IPS-15b (cell line): ENCODE measurements at regions not wholly inside any gene's neighbourhood (a gene's known extent, or its start where the extent isn't known, plus 50 kb on each side); places are given as distances from the start of the nearest gene placed in this dataset.

Experiments
- H3K27me3 ChIP-seq: one replicate; pipeline ENCODE4 v1.6.1; 2013; ENCODE audit warnings: low read length; ENCODE audit not compliant: control insufficient read depth, insufficient read depth
- H3K36me3 ChIP-seq: one replicate; pipeline ENCODE4 v1.6.1; 2013; ENCODE audit warnings: low read length; ENCODE audit not compliant: control insufficient read depth, insufficient read depth
- H3K4me1 ChIP-seq: one replicate; pipeline ENCODE4 v1.6.1; 2013; ENCODE audit warnings: mild to moderate bottlenecking, low read length; ENCODE audit not compliant: control insufficient read depth, insufficient read depth
- H3K4me3 ChIP-seq: one replicate; pipeline ENCODE4 v1.5.1; 2013; ENCODE audit warnings: low read depth, low read length
- H3K9ac ChIP-seq: one replicate; pipeline ENCODE4 v1.6.1; 2013; ENCODE audit warnings: low read depth, mild to moderate bottlenecking, low read length
- H3K9me3 ChIP-seq: one replicate; pipeline ENCODE4 v1.6.1; 2013; ENCODE audit warnings: mild to moderate bottlenecking, low read length; ENCODE audit not compliant: control insufficient read depth, insufficient read depth

DNA sequence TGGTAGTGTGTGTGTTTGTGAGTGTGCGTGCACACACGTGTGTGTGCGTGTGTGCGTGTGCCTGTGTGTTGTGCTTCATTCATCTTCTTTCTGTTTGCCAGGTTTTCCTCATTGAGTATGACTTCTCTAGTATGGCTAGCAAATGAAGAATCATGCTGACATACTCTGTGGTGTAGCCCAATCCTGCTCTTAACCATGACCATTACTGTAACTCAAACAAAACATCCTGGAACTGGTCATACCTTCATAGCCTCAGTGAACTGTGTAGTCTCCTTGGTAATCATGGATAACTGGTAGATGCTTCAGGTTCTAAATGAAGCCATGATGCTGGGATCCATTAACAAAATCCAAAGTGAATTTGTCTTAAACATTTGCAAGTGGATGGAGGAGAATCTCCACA is 1117.7 kb downstream of the BCL11B start:
- no peaks in the 10 kb centered on the region for H3K27me3 ChIP-seq

DNA sequence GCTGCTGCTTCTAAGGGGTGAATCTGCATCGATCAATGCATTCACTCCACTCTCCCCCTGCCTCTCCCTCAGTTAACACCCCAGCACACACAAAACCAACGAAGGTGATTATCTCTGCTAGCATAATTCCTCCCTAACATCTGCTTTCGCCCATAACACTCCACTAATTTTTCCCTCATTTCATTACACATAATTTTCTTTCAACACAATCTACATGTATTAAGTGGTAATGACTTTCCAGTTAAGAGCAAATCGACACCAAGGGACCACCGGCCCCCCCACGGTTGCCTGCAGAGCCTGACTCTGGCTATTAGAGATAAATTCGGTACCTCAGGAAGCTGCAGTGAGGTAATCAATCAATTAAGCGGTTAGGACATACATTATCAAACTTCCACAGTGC is 1115.6 kb downstream of the BCL11B start:
- H3K36me3 ChIP-seq = no peaks in the 10 kb centered on the region
- H3K4me3 ChIP-seq = no peak overlapping the region
- H3K4me1 ChIP-seq = no peaks in the 10 kb centered on the region
- no peaks in the 10 kb centered on the region for H3K9me3 ChIP-seq
- H3K9ac ChIP-seq = no peak overlapping the region
- H3K27me3 ChIP-seq = no peaks in the 10 kb centered on the region

More for the DNA sequence above, 1117.7 kb downstream of the BCL11B start:
- H3K4me1 ChIP-seq = no peaks in the 10 kb centered on the region
- no peak overlapping the region for H3K4me3 ChIP-seq
- no peak overlapping the region for H3K9ac ChIP-seq
- H3K36me3 ChIP-seq = no peaks in the 10 kb centered on the region
- no peaks in the 10 kb centered on the region for H3K9me3 ChIP-seq

DNA sequence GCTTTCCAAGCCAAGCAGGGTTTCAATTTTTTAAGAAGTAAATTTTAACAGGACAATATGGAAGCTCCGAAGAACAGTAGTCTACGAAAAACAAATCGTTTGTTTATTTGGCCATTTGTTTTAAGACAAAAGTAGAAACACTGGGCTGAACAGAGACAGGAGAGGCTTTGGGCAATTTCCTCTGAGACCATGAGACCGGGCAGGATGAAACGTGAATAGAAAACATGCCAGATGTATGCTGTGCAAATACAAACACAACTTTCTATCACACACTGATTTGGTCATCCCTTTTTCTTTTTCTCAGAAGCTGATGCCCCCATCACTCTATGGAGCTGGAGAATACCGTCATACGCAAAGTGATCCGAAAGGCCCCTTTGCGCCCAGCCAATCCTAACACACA is 1111.1 kb downstream of the BCL11B start:
- Histone ChIP-seq H3K9ac (no peak overlapping the region), H3K36me3 (no peaks in the 10 kb centered on the region), H3K9me3 (no peaks in the 10 kb centered on the region), H3K4me1 (no peaks in the 10 kb centered on the region), H3K27me3 (no peaks in the 10 kb centered on the region), H3K4me3 (no peak overlapping the region)

DNA sequence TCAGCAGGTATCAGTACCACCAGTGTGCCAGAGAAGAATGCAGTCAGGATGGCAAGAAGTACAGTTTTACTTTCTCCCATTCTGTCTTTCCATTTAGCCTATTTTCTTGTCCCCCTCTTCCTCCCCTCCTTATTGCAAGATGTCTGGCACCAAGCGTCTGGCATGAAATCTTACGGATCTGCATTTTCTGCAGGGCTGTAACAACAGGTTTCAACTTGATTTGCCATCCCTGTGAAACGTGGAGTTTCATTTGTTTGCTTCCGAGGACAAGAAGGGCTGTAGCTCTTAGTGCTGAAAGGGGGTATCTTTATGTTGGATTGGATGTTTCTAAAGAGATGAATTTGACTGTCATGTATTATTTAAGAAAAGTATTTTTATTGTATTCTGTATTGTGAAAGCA is 1110.6 kb downstream of the BCL11B start:
- Histone ChIP-seq H3K4me3 (no peak overlapping the region), H3K36me3 (no peaks in the 10 kb centered on the region), H3K9me3 (no peaks in the 10 kb centered on the region), H3K27me3 (no peaks in the 10 kb centered on the region), H3K9ac (no peak overlapping the region), H3K4me1 (no peaks in the 10 kb centered on the region)

DNA sequence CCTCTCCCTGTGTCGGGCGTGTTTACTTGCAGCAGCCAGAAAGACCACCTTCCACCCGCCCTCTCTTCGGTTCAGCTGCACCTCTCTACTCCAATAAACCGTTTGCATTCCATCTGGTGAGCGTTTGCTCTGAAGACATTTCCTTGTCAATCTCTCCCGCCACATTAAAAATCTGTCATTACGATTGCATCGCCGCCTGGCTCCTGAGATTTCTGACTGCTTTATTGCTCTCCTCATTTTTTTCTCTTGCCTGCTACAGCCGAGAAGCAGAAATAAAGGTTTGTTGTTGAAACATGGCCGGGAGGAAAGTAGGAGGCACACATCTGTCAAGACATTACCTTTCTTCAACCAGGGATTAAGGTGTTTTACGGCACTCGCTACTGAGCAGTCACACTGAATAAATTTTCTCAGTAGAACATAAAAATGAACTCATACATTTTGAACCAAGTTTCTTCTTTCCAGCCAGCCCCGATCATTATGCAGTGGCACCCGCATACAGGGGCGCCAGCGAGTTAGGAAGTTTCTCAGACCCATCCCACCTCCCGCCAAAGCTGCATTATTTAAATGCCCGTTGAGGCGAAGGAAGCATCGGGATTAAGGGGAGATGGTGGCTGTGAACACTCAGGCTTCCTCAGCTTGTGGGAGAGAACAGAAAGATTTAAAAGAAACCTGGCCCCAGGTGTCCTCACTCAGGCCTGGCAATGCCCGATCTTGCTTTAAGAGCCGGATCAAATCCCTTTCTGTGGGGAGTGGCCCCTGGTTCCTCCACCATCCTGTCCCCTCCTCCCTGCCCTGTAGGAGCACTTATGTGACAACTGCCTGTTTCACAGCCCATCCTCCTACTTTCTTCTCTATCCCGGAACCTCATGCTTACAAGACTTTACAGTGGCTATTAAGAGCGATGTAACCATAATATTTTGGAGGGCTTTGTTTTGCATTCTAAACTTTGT is 1108.9 kb downstream of the BCL11B start:
- Histone ChIP-seq H3K4me1 (no peaks in the 10 kb centered on the region), H3K9ac (no peak overlapping the region), H3K4me3 (no peak overlapping the region), H3K9me3 (no peaks in the 10 kb centered on the region), H3K27me3 (no peaks in the 10 kb centered on the region), H3K36me3 (no peaks in the 10 kb centered on the region)

DNA sequence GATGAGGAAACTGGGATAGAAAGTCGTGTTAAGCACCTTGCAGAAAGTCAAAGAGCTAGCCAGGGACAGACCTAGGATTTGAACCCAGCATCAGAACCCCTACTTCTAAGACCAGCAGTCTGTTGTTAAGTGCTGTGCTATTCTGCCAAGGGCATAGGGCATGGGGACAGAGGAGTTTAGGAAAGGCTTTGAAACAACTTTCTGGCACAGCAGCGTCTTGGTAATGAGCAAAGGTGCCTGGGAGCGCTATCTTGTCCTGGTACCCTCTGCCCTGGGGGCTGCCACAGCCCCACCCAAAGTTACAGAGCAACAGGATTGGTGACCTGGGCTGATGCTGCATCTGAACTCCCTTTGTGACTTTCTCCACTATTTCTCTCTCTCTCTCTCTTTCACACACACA is 1108.1 kb downstream of the BCL11B start:
- no peak overlapping the region for H3K4me3 ChIP-seq
- H3K27me3 ChIP-seq = no peaks in the 10 kb centered on the region
- H3K36me3 ChIP-seq = no peaks in the 10 kb centered on the region
- no peaks in the 10 kb centered on the region for H3K9me3 ChIP-seq
- H3K9ac ChIP-seq = no peak overlapping the region
- H3K4me1 ChIP-seq = no peaks in the 10 kb centered on the region

DNA sequence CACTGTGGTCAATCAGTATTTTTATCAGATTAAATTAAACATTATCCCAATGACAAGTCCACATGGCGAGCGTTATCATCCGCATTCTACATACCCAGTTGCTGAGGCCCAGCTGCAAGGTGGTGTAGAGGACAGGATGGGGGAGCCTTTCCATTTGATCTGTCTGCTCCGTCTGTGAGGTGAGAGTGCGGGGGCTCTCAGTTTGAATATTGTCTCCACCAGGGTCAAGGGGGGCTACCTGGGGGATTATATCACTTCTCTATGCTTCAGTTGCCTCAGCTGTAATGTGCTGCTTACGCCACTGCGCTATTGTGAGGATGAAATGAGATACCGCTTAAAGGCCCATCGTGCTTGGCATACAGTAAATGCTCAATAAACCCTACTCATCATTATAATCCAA is 1106.0 kb downstream of the BCL11B start:
- Histone ChIP-seq H3K36me3 (no peaks in the 10 kb centered on the region), H3K27me3 (no peaks in the 10 kb centered on the region), H3K4me1 (no peaks in the 10 kb centered on the region), H3K9ac (no peak overlapping the region), H3K4me3 (no peak overlapping the region), H3K9me3 (no peaks in the 10 kb centered on the region)

DNA sequence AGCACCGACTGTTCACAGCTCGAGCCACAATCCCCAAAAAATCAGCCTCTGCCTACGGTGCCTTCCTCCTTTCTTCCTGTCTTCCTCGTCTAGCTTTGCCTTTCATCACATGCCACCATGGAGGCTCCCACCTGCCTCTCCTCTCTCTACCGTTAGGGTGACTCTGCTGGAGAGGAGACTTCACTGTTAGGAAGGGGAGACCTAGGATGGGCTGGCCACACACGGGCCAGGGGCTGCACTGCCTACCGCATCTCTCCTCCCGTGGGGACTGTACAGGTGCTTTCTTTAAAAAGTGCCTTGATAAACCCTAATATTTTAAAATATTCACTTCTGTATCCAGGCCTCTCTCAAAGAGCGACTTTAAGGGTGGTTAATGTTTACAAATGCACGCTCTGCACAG is 1104.7 kb downstream of the BCL11B start:
- no peaks in the 10 kb centered on the region for H3K4me1 ChIP-seq
- H3K36me3 ChIP-seq = no peaks in the 10 kb centered on the region
- H3K4me3 ChIP-seq = no peak overlapping the region
- H3K9ac ChIP-seq = no peak overlapping the region
- H3K9me3 ChIP-seq = no peaks in the 10 kb centered on the region
- H3K27me3 ChIP-seq = no peaks in the 10 kb centered on the region

DNA sequence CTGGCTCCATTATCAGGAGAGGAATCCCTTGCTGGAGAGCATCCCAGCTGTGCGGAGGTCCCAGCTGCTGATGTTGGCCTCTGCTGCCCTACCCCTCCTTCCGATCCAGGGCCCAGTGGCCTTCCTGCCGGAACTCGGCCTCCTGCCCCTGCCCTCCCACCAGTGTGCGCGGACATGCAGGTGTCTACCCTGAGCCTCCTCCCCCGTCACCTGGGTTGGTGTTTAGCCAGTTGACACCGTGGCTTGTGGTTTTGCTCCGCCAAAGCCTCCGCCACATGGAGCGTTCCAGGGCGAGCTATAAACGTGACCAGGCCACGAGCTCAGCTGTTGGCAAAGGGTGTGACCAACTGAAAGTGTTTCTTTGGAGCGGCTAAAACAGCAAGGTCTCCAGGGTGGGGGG is 1104.3 kb downstream of the BCL11B start:
- no peaks in the 10 kb centered on the region for H3K36me3 ChIP-seq
- H3K9ac ChIP-seq = no peak overlapping the region
- H3K27me3 ChIP-seq = no peaks in the 10 kb centered on the region
- no peak overlapping the region for H3K4me3 ChIP-seq
- no peaks in the 10 kb centered on the region for H3K9me3 ChIP-seq
- no peaks in the 10 kb centered on the region for H3K4me1 ChIP-seq

DNA sequence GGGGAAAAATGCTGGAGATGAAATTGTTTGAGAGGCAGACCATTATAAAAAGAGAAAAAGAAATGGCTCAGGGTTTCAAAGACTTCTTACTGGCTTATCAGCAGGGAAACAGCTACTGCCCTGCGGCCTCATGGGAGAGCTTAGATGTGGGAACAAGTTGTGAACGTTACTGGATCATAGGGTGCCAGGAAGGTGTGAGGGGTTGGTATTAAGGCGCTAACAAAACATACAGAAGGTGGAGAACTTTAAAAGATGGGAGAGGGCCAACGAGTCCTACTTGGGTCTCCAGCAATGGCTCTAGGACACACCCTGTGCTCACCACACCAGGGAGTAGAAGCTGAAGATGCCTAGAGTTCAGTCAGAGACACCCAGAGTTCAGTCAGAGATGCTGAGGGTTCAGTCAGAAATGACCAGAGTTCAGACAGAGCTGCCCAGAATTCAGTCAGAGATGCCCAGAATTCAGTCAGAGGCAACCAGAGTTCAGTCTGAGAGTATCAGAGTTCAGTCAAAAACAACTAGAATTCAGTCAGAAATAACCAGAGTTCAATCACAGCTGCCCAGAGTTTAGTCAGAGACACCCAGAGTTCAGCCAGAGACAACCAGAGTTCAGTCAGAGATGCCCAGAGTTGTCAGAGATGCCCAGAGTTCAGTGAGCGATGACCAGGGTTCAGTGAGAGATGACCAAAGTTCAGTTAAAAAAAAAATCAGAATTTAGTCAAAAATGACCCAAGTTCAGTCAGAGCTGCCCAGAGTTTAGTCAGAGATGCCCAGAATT is 1103.6 kb downstream of the BCL11B start:
- no peak overlapping the region for H3K4me3 ChIP-seq
- no peaks in the 10 kb centered on the region for H3K27me3 ChIP-seq
- no peak overlapping the region for H3K9ac ChIP-seq
- no peaks in the 10 kb centered on the region for H3K9me3 ChIP-seq
- H3K36me3 ChIP-seq = no peaks in the 10 kb centered on the region
- no peaks in the 10 kb centered on the region for H3K4me1 ChIP-seq

DNA sequence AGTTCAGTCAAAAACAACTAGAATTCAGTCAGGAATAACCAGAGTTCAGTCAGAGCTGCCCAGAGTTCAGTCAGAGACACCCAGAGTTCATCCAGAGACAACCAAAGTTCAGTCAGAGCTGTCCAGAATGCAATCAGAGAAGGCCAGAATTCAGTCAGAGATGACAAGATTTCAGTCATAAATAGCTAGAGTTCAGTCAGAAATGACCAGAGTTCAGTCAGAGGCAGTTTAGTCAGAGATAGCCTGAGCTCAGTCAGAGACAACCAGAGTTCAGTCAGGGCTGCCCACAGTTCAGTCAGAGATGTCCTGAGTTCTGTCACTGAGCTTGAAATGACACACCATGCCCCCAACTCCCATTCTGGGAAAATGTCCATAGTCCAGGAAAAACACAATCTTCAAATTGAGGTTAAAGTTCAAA is 1102.8 kb downstream of the BCL11B start:
- no peak overlapping the region for H3K9ac ChIP-seq

DNA sequence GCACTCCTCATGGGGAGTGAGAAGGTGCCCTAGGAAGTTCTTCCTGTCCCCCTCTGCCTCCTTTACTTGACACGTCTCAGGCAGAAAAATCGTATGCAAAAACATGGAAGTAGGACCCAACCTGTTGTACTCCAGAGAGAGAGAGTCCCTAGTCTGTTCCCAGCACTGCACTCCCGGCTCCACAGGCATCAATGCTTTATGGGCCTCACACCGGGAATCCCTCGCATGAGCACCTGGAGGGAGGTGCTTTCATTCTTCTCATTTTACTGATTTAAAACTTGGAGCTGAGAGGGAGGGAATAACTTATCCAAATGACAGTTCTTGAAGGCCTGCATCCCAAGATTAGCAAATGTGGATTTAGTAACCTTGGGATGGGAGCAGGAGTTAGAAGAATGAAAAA is 1101.4 kb downstream of the BCL11B start:
- Histone ChIP-seq H3K9ac (no peak overlapping the region), H3K4me3 (no peak overlapping the region), H3K36me3 (no peaks in the 10 kb centered on the region), H3K4me1 (no peaks in the 10 kb centered on the region), H3K9me3 (no peaks in the 10 kb centered on the region), H3K27me3 (no peaks in the 10 kb centered on the region)

More for the DNA sequence above, 1102.8 kb downstream of the BCL11B start:
- H3K36me3 ChIP-seq = no peaks in the 10 kb centered on the region
- H3K4me1 ChIP-seq = no peaks in the 10 kb centered on the region
- H3K4me3 ChIP-seq = no peak overlapping the region
- no peaks in the 10 kb centered on the region for H3K9me3 ChIP-seq
- H3K27me3 ChIP-seq = no peaks in the 10 kb centered on the region
